ENCODE measurements at regions not wholly inside any gene's neighbourhood (a gene's known extent, or its start where the extent isn't known, plus 50 kb on each side); places are given as distances from the start of the nearest gene placed in this dataset.

DNA sequence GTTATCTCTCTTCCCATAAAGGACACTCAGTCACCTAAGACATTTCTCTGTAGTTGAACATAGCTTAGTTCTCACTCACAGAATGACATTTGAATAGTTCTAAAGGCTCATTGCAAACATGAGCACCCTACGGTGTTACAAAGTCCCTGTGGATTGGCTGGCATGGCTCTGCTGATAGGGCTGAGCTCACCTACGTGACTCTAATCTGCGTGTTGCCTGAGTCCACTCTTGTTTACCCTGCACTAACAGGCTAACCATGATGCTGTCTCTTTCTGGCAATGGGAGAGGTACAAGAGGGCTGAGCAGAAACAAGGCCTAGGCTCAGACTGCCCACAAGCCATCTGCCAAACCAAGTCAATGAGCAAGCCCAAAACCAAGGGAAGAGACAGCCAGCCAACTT is 103.6 kb downstream of the PALM2AKAP2 start:
- DNase-seq (ENCODE audit: low spot score) = no peak

DNA sequence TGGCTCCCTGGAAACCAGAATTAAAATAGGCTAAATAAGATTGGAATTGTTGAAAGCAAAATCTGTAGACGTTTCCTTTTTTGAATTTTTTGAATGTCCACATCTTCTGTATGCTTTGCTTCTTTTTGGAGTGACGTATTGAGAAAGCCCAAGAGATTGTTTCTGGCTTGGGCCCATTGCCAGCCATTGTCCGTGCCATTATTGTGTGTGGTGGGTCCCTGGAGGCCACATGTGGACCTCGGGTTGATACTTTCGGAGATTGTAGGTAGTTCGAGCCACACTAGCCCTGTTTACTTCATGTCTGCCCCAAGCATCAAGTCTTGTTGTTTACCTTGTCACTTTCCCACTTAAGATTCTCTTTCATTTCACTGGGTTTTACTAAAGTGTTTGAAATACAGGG is 106.0 kb downstream of the PALM2AKAP2 start:
- no peak for DNase-seq (ENCODE audit: low spot score)

DNA sequence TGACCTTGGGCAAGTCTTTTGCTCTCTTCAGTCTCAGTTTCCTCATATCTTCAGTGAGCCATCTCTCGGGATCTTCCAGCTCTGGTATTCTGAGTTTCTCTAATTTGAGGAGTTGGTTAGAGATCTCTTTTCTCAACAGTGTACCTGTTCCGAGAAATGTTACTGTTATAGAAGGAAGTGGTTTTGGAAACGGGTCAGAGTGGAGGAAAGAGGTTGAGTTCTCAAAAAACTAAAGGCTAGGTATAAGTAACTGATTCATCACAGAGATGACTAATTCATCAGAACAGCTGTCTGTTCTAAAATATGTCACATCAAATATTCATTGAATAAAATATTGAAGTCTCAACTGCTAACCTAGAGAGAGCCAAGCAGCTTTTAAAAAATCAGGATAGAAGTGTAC is 106.6 kb downstream of the PALM2AKAP2 start:
- DNase-seq (ENCODE audit: low spot score) = no peak

DNA sequence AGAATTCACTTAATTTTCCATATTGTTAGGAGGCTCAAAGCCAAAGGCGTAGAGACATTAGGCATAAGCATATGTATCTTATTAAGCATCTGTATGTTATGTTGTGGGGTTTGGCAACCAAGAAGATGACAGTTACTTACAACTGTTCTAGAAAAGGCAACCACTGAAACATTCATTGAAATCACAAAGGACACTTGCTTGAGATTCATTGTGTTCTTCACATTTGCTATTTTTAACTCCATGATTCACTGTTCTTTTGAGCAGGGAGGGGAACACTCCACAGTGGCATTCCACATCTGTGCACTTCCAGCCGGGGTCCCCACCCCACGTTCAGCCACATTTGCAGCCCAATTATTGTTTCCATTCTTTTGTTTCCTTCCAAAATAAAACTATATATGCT is 107.1 kb downstream of the PALM2AKAP2 start:
- no peak for DNase-seq (ENCODE audit: low spot score)

DNA sequence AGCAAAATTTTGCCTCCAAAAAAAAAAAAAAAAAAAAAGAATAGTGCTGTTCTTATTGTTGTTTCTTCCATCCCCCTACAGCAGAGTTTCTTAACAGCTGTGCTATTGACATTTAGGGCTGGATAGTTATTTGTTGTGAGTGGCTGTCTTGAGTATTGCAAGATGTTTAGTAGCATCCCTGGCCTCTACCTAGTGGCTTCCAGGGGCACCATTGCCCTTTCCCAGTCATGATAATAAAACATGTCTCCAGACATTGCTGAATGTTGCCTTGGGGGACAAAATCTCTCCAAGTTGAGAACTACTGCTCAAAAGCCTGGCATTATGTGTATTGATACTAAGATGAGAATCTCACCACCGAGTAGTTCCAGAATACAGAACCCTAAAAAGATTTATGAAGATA is 108.7 kb downstream of the PALM2AKAP2 start:
- no peak for DNase-seq (ENCODE audit: low spot score)

DNA sequence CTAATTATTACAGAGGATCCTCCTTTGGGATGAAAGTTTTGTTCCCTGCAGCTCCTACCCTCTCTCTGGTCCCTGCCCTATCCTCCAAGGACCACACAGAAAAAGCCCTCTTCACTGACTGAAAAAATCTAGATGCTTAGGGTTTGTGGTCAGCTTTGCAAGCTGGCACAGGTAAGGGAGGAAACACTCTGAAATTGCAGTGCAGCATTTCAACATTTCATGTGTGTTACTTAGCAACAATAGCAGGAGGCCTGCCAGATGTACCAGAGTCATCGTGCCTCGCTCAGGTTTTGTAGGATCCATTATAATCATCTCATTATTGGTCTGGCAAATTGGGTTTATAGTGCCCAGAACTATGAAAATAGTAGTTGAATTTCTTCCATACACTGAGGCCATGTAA is 109.5 kb downstream of the PALM2AKAP2 start:
- DNase-seq (ENCODE audit: low spot score) = no peak

DNA sequence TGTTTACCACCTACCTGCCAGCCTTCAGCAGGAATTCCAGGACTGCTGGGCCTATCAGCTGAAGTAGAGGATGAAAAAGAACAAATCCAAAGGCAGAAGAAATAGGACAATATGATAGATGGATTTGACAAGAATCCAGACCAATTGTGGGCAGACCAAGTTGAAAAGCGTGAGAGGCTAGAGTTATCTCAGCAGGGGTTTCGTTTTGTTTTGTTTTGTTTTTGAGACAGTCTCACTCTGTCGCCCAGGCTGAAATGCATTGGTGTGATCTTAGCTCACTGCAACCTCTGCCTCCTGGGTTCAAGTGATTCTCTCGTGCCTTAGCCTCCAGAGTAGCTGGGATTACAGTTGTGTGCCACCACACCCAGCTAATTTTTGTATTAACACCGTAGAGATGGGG is 113.2 kb downstream of the PALM2AKAP2 start:
- no peak for DNase-seq (ENCODE audit: low spot score)

DNA sequence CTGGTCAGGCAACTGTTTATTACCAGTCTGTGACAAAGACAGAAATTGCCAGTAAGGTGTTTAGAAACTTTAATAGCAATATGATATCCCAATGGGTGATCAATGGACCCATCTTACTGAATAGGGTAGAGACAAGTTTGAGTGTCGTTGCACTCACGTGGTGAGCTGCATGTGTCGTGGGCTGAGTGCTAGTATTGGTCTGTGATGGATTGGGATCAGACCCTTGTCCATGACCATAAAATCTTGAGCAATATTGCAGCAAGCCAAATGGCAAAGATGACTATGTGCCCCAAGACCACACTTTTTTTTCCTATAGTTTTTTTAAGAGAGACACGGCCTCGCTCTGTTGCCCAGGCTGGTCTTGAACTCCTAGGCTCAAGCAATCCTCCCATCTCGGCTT is 114.5 kb downstream of the PALM2AKAP2 start:
- DNase-seq (ENCODE audit: low spot score) = no peak

DNA sequence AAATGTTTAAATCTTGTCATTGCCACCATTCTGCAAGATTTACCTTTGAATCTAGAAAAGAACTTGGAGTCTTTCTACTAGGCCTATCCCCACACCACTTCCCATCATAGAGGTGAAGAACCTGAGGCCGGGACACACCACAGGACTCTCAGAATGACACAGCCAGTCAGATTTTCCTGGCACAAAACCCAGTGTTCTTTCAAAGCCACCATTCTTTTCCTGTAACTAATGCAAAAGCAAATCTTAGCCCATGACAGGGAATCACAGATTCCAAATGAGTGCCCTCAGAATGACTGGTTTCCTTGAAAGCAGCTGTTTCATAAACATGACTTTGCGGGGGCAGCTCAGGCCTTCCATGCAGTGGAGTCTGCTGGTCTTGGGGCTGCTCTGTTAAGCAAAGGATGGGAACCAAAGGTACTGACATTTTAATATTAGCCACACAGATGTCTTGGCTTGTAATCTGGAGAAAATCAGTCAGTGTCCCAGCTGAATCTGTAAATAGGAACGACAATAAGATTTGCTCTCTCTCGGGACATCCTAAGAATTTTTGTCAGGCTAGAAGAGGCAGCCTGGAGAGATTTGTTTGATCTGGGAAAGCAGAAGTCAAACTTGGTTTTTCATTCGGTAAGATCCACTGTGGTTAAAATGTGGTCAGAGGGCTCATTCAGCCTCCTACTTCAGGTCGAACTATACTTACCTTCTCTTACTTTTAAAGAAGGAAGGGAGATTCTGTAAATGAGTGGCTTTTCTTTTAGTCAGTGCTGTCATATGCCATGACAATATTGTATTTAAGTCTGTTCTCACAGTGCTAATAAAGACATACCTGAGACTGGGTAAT is 115.1 kb downstream of the PALM2AKAP2 start:
- no peak for DNase-seq (ENCODE audit: low spot score)

DNA sequence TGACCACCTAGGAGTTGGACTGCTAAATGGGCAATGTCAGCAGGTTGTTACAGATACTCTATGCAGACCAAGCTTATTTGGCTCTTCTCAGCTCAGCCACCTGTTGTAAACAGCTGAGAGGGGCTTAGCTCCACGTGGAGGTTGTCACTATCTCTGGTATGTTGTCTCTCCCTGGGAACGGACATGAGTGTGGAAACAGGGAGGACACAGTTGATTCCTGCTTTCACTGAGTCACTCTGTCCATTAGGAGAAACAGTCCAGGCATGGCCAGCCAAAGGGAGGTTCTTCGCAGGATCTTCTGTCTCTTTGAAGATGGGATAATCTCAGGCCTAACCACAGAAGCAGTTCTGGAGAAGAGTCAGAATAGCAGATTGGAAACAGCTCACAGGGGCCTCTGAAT is 121.2 kb downstream of the PALM2AKAP2 start:
- no peak for DNase-seq (ENCODE audit: low spot score)

DNA sequence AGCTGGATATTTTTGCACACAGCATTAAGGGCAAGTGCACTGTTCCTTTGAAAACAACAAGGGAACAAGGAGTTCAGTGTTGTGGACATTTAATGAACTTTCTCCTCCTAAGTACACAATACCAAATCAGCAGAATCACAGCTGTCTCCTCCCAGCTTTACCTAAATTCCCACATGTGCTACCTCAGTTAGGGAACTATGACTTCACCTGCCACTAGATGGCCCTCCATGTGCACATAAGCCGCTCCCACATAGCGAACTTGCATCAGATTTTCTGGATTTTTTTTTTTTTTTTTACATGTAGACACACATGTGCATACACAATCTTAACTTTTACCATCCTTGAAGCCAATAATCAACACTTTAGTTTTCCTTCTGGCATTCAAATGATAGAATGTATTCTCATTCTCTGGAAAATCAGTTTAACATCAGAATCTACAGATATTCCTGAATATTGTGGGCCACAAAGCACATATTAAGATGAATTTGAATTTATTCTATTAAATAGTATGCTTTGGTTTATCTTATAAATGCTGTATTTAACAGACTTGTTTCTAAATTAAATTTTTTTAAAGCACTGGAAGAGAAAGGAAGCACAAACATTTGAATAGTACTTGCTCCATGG is 123.6 kb downstream of the PALM2AKAP2 start:
- DNase-seq (ENCODE audit: low spot score) = peak; percentile 72

DNA sequence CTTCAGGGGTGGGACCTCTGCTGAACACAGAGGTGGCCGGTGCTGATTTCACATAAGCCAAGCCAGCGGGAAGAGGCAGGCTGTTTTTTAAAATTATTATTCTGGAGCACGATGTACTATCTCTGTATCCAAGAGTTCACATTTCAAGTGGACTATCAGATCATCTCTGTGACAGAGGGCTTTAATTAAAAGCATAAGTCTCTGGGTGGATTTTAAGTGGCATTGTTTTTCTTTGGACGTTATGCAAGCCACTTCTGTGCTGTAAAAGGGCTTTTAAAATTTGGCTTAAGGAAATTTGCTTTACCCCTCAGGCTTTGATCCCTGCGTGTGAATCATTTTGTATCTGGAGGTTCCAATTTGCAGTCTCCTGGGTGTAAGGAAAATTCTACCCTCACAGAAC is 124.7 kb downstream of the PALM2AKAP2 start:
- no peak for DNase-seq (ENCODE audit: low spot score)

DNA sequence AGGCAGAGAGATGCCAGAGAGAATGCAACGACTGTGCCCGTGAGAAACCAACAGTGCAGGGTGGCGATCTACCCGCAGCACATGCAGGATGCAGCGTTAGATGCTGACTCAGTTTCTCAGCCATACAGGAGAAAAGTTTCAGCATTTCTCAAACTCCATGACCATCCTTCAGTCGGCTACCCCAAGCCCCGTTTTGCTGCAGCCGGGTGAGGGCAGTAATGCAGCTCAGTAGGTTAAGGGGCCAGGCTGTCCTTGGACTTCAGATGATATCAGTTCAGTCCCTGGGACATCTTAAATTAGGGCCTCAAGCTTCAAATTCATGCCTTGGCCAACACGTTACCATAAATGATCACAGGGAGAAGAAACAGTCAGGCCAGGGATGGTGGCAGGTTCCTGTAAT is 125.5 kb downstream of the PALM2AKAP2 start:
- DNase-seq (ENCODE audit: low spot score) = no peak

DNA sequence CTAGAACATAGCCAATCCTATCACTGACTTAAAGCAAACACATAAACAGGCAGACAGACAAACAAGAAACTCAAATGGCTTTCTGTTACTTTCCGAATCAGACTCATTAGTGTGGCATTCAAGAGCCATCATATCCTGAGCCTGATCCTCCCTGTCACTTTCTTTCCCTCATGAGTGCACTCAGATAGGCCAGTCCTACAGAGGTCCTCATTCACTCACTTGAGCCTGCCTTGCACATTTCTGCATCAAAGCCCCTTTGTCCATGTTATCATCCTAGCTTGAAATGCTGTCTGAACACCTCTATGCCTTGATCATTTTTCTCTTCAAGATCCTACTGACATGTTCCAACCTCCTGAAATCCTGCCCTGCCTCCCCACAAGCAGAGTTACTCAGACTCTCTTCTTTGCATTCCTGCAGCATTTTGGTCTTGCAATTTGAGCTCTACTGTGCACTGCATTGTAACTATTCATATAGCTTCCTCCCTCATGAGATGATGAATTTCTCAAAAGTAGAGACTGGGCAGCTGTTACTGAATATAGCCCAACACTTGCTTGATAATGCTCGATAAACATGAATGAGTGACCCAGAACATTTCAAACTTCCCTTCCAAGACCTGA is 126.9 kb downstream of the PALM2AKAP2 start:
- no peak for DNase-seq (ENCODE audit: low spot score)

DNA sequence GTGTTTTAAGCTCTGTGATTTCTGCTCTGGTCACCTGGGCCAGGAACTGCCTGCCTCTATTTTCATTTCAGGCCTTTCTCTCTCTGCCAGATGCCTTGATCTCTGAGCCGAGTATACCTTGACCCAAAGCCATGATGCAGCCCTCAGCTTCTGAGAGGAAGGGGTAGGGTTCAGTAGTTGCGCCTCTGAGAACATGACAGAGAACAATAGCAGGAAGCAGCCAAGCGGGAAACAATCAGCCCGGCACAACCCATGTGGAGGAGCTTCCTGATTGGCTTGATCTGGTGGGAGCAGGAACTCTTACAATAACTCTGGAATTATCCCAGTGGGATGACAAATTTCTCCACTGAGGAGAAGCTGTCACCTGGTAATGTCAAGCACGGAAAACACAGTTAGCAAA is 127.4 kb downstream of the PALM2AKAP2 start:
- DNase-seq (ENCODE audit: low spot score) = no peak

DNA sequence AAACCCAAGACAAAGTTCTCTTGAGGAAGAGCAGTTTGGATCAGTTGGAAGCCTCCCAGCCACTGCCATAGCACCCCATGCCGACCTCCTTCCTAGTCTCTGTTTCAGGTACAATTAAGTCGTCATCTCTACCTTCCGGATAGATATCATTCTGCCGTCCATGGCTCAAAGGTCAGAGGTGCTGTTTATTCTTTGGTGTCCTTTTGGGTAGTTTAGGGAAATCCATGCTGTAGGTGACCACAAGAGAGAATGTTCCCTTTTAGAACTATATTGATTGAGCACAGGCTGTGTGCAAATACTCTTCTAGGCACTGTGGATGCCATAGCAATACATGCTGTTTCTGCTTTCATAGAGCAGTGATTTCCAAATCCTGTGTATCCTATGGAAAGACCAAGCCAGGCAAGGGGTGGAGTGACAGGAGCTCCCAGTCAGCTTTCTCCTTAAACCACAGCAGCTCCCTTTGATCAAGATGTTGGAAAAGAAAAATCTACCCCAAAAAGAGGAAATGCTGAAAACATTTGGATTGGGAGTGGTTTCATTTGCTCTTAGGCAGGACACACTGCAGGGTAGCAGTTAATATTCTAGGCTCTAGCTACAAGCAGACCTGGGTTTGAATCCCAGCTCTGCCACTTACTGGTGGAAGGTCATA is 127.9 kb downstream of the PALM2AKAP2 start:
- no peak for DNase-seq (ENCODE audit: low spot score)

DNA sequence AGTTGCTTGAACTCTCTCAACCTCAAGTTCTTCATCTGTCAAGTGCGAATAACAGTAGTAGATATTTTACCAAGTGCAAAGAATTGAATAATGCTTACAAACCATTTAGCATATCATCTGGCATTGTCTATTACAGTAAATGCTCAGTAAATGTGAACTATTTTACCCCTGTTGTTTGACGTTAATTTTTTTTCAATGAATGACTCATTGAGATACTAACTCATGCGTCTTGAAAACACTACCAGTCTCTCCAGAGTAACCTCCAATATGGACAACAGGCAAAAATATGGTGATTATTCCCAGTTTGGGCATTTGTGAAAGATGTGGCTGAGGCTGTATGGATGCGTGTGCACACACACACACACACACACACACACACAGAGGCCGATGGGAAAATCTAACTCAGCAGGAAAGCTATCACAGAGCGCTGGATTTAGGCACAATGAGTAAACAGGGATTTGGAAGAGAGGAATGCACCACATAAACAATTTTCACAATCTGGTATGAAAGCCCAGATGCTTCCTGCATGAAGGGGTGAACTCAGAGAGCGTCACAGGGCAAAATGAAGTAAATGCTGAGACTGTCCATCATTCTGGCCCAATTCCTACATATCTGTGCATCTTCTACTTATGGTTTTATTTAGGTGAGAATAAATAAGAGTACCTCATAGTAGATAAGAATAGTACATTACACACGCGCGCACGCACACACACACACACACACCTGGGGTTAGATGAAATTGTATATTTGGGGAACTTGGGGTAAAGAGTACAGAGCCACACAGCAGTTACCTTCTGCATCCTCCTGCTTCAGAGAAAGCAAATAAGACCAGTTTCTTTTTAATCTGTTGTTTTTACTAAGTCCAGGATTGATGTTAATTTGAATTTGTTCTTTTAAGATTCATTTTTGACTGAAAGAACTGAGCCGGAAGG is 128.7 kb downstream of the PALM2AKAP2 start:
- no peak for DNase-seq (ENCODE audit: low spot score)

DNA sequence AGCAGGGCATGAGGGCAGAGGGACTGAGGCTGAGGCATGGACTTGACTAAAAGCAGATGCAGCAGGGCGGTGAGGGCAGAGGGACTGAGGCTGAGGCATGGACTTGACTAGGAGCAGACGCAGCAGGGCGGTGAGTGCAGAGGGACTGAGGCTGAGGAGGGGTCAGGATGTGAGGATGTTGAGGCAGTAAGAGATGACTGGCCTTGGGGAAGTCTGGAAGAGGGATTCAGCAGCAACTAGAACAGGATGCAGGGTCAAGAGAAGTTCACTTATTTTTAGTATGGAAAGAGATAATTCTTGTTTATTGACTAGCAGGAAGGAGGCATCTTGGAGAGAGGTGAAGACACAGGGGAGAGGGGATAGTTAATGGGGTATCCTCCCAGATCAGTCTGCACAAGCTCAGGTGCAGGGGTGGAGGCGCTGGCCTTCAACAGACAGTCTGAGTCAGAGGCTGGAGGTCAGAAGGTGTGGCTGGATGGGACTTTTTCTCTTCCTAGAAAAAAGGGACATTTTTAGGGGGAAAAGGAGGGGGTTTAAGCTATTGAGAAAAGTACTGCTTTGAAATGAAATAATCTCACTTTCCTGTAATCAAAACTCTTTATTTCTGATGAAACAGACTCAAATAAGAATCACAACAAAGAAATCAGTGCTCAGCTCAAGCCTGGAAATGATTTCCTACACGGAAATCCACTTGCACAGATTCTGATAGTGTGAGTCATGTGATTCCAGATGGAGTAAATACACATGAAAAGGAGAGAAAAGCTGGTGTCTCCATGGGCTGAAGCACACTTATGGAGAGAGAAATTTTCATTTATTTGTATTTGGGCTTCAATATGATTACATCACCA is 130.9 kb downstream of the PALM2AKAP2 start:
- DNase-seq (ENCODE audit: low spot score) = peak; percentile 39

DNA sequence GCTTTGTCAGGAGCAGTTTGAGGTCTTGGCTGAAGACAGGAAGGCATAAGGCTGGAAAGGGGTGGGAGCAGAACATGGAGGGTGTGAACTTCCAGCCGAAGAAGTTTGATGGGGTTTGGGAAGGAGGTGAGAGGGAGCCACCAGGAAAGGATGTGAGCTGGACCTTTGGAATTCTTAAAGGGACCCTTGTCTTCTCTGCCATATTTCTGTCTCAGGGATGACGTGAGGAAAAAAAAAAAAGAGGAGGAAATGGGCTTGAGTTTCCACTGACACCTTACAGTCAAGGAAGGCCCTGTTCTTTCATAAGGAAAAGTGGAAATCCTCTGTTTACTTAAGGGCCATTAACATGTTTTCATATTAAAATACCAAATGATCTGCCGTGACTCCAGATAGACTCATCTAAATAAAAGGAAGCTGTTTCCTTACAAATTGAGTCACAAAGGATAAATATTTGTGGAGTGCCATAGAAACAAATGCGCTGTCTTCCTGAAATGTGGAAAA is 132.1 kb downstream of the PALM2AKAP2 start:
- DNase-seq (ENCODE audit: low spot score) = peak; percentile 5
